Body of pancreas (tissue), 4 donors: ENCODE measurements at regions not wholly inside any gene's neighbourhood (a gene's known extent, or its start where the extent isn't known, plus 50 kb on each side); places are given as distances from the start of the nearest gene placed in this dataset.
"Not testable (repeated sequence)": the region's sequence is repeated elsewhere in the genome, so short reads cannot be mapped to it uniquely, and the experiment has no call there.

Experiments
- ATAC-seq: fragments of 150-250 bp; one replicate; pipeline ENCODE4 v1.9.1; 2016
- DNase-seq, 4 donors: peaks; one replicate each; pipeline ENCODE4 v3.0.0-alpha.2; 2019
- H3K27ac ChIP-seq, 4 donors: fragments of 200-600 bp; sonication (generic); 1 replicate in 3 of 4; 2 replicates in 1 of 4; pipeline versions ENCODE4 v1.5.1 to v1.6.1; 2016 to 2019; ENCODE audit warnings: mild to moderate bottlenecking in 1 of 4, mixed read lengths in 1 of 4, moderate library complexity in 1 of 4
- H3K27me3 ChIP-seq, 2 donors: fragments of 200-600 bp; sonication (generic); one replicate each; pipeline ENCODE4 v1.6.0; 2016; ENCODE audit warnings: mild to moderate bottlenecking in 1 of 2
- H3K36me3 ChIP-seq, 2 donors: fragments of 200-600 bp; sonication (generic); replicated peaks in 1 of 2; 2 replicates each; pipeline ENCODE4 v1.5.1; 2016; ENCODE audit warnings: low read depth in 2 of 2; ENCODE audit not compliant: insufficient read depth in 1 of 2
- H3K4me1 ChIP-seq: fragments of 200-600 bp; sonication (generic); one replicate; pipeline ENCODE4 v1.6.0; 2016
- H3K4me3 ChIP-seq, 2 donors: fragments of 200-600 bp; sonication (generic); 1 replicate in 1 of 2; 2 replicates in 1 of 2; pipeline ENCODE4 v1.5.1; 2016 to 2019
- H3K9me3 ChIP-seq, 3 donors: fragments of 200-600 bp; sonication (generic); 1 replicate in 2 of 3; 2 replicates in 1 of 3; pipeline ENCODE4 v1.5.1; 2016
- CTCF ChIP-seq, 7 experiments: fragments of 450-650 bp in 4 of 7; fragments of 200-600 bp in 3 of 7; sonication (generic) in 3 of 7; IDR thresholded peaks; one replicate each; pipeline ENCODE4 v1.5.1; 2016 to 2019; ENCODE audit warnings: antibody characterized with exemption in 7 of 7
- POLR2A ChIP-seq, 3 donors: fragments of 450-650 bp; IDR thresholded peaks; one replicate each; pipeline ENCODE4 v1.6.1; 2016; ENCODE audit warnings: antibody characterized with exemption in 3 of 3, mild to moderate bottlenecking in 2 of 3
- WGBS, 2 donors: methylation state at CpG; one replicate each; pipeline ENCODE4 v1.1.5; 2017; 5-methylcytosine and 5-hydroxymethylcytosine counted together
- intact Hi-C: fragments of 100-400 bp; cut with DNase I; formaldehyde crosslinking; loops from one replicate; pipeline ENCODE4 v1.15.1; 2023

GRCh38 chr13:68540244-68540643, 1310.1 kb upstream of the PCDH9 start:
- ATAC-seq (no peak), DNase-seq (no peak)
- Histone ChIP-seq H3K4me1 (no peaks in the 10 kb centered on the region), H3K27me3 (no peaks in the 10 kb centered on the region), H3K36me3 (no peaks in the 10 kb centered on the region), H3K9me3 (no peaks in the 10 kb centered on the region), H3K4me3 (no peak overlapping the region), H3K27ac (no peak overlapping the region)
- intact Hi-C loops: no loop called here
- TF ChIP-seq POLR2A (IDR thresholded peaks at IDR 0.05) (no peak), CTCF (IDR thresholded peaks at IDR 0.05) (no peak)
- 62 to 69% methylated on average over 2 of the region's 2 CpGs for WGBS, 2 donors

- no peak for ATAC-seq
- Histone ChIP-seq H3K4me1 (no peaks in the 10 kb centered on the region), H3K27me3 (no peaks in the 10 kb centered on the region), H3K4me3 (no peak overlapping the region), H3K36me3 (no peaks in the 10 kb centered on the region), H3K27ac (no peak overlapping the region), H3K9me3 (no peaks in the 10 kb centered on the region)
- DNase-seq: no peak
- TF ChIP-seq CTCF (IDR thresholded peaks at IDR 0.05): no peak
- no peak for TF ChIP-seq POLR2A (IDR thresholded peaks at IDR 0.05)
- 92 to 100% methylated on average over 1 of the region's 1 CpG for WGBS, 2 donors
- intact Hi-C loops: no loop called here
Measured at GRCh38 chr13:68535329-68535728, 1305.2 kb upstream of the PCDH9 start.

GRCh38 chr13:68527167-68527566, 1297.0 kb upstream of the PCDH9 start:
- H3K4me3 ChIP-seq, intact Hi-C loops, ATAC-seq, H3K27me3 ChIP-seq, DNase-seq, H3K9me3 ChIP-seq, H3K27ac ChIP-seq, H3K36me3 ChIP-seq, H3K4me1 ChIP-seq: not testable (repeated sequence)
- WGBS, 2 donors: 42 to 74% methylated on average over 1 of the region's 1 CpG

- intact Hi-C loops: no loop called here
- no peaks in the 10 kb centered on the region for H3K27me3 ChIP-seq
- H3K9me3 ChIP-seq: no peaks in the 10 kb centered on the region
- DNase-seq (no peak), ATAC-seq (no peak)
- no peak for TF ChIP-seq POLR2A (IDR thresholded peaks at IDR 0.05)
- no peak for TF ChIP-seq CTCF (IDR thresholded peaks at IDR 0.05)
- H3K4me1 ChIP-seq: no peaks in the 10 kb centered on the region
- no peaks in the 10 kb centered on the region for H3K36me3 ChIP-seq
- no peak overlapping the region for H3K4me3 ChIP-seq
- 78 to 94% methylated on average over 7 to 19 of the region's 30 CpGs for WGBS, 2 donors
- H3K27ac ChIP-seq: no peak overlapping the region
Measured at GRCh38 chr13:68523838-68524424, 1293.8 kb upstream of the PCDH9 start.

- Histone ChIP-seq H3K36me3 (no peaks in the 10 kb centered on the region), H3K4me1 (no peaks in the 10 kb centered on the region), H3K27ac (no peak overlapping the region), H3K4me3 (no peak overlapping the region), H3K9me3 (no peaks in the 10 kb centered on the region), H3K27me3 (no peaks in the 10 kb centered on the region)
- intact Hi-C loops: no loop called here
- ATAC-seq: no peak
- DNase-seq: no peak
- WGBS, 2 donors: 38 to 80% methylated on average over 2 of the region's 2 CpGs
- TF ChIP-seq CTCF (IDR thresholded peaks at IDR 0.05) (no peak), POLR2A (IDR thresholded peaks at IDR 0.05) (no peak)
Measured at GRCh38 chr13:68522184-68522583, 1292.0 kb upstream of the PCDH9 start.
